ENCODE measurements at regions not wholly inside any gene's neighbourhood (a gene's known extent, or its start where the extent isn't known, plus 50 kb on each side); places are given as distances from the start of the nearest gene placed in this dataset.

DNA sequence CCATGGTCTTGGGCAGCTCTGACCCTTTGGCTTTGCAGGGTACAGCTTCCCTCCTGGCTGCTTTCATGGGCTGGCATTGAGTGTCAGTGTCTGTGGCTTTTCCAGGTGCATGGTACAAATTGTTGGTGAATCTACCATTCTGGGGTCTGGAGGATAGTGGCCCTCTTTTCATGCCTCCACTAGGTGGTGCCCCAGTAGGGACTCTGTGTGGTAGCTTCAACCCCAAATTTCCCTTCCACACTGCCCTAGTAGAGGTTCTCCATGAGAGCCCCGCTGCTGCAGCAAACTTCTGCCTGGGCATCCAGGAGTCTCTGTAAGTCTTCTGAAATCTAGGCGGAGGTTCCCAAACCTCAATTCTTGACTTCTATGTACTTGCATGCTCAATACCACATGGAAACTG lies 494.5 kb upstream of the LRRC7 start:
- Histone ChIP-seq H3K36me3 (ENCODE audit: low read depth) (no peaks in the 10 kb centered on the region), H3K9me2 (ENCODE audit: insufficient read depth) (no peaks in the 10 kb centered on the region), H3K4me2 (ENCODE audit: unreplicated experiment) (no peak overlapping the region), H3K9ac (no peak overlapping the region), H3K4me1 (ENCODE audit: insufficient read depth) (no peaks in the 10 kb centered on the region), H3K4me3 (no peak overlapping the region), H3F3A (ENCODE audit: insufficient read depth) (no peaks in the 10 kb centered on the region), H4K20me1 (ENCODE audit: insufficient read depth) (no peaks in the 10 kb centered on the region), H3K9me3 (ENCODE audit: low read depth) (no peaks in the 10 kb centered on the region), H3K27ac (no peak overlapping the region), H3K27me3 (replicated peaks; ENCODE audit: insufficient read depth) (no peaks in the 10 kb centered on the region), H2AFZ (no peak overlapping the region), H3K79me2 (ENCODE audit: insufficient read depth) (no peaks in the 10 kb centered on the region)
- WGBS, 2 experiments (ENCODE audit: low coverage in 1 of 2, low lambda C conversion rate in 2 of 2, missing lambda C conversion rate in 2 of 2), result 34 to 40% methylated on average over 2 of the region's 2 CpGs
- DNase-seq, result no peak
- TF ChIP-seq EZH2phosphoT487 (IDR thresholded peaks at IDR 0.05; ENCODE audit: insufficient read depth, low read depth) (no peak), EZH2 (IDR thresholded peaks at IDR 0.05; ENCODE audit: insufficient read depth, poor library complexity, severe bottlenecking) (no peak)
- in situ Hi-C loops (cut with MboI), result no loop called here

DNA sequence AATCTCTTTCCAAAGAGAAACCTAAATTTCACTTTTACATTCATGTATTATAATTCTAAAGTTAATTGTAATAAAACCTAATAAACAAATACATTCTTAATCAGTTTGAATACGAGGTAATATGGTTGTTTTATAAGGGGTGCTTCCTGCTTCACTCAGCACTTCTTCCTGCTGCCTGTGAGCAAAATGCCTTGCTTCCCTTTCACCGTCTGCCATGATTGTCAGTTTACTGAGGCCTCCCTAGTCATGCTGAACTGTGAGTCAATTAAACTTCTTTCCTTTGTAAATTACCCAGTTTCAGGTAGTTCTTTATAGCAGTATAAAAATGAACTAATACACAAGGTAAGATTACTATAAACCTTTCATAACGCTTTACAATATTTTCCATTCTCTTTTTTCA lies 491.1 kb upstream of the LRRC7 start:
- in situ Hi-C loops (cut with MboI), result no loop called here
- Histone ChIP-seq H3K9ac (no peak overlapping the region), H3K4me2 (ENCODE audit: unreplicated experiment) (no peak overlapping the region), H3F3A (ENCODE audit: insufficient read depth) (no peaks in the 10 kb centered on the region), H4K20me1 (ENCODE audit: insufficient read depth) (no peaks in the 10 kb centered on the region), H3K4me1 (ENCODE audit: insufficient read depth) (no peaks in the 10 kb centered on the region), H3K9me2 (ENCODE audit: insufficient read depth) (no peaks in the 10 kb centered on the region), H3K27me3 (replicated peaks; ENCODE audit: insufficient read depth) (no peaks in the 10 kb centered on the region), H2AFZ (no peak overlapping the region), H3K27ac (no peak overlapping the region), H3K4me3 (no peak overlapping the region), H3K79me2 (ENCODE audit: insufficient read depth) (no peaks in the 10 kb centered on the region), H3K36me3 (ENCODE audit: low read depth) (no peaks in the 10 kb centered on the region), H3K9me3 (ENCODE audit: low read depth) (no peaks in the 10 kb centered on the region)
- whole genome bisulfite sequencing, 2 experiments (ENCODE audit: low coverage in 1 of 2, low lambda C conversion rate in 2 of 2, missing lambda C conversion rate in 2 of 2), result 27 to 29% methylated on average over 3 of the region's 3 CpGs
- no peak for DNase-seq
- no peak for TF ChIP-seq EZH2 (IDR thresholded peaks at IDR 0.05; ENCODE audit: insufficient read depth, poor library complexity, severe bottlenecking)
- no peak for TF ChIP-seq EZH2phosphoT487 (IDR thresholded peaks at IDR 0.05; ENCODE audit: insufficient read depth, low read depth)

DNA sequence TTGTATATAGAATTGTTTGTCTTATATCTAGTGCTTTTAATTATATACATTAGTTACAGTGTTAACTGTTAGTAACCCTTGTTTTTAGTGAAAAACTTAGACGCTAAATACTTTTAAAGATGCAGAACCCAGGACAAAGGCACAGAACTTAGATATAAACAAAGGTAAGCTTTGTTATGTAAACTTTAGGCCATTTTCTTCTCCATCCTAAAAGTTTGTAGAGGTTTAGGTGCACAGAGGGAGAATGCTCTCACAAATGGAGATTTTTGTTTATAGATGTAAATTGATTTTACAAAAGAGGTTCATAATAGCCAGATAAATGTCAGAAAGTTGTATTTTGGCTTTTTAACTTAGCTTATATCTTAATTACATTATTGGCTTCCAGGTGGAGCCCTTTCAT lies 490.5 kb upstream of the LRRC7 start:
- Histone ChIP-seq H3K9me3 (ENCODE audit: low read depth) (no peaks in the 10 kb centered on the region), H3K9me2 (ENCODE audit: insufficient read depth) (no peaks in the 10 kb centered on the region), H3K4me1 (ENCODE audit: insufficient read depth) (no peaks in the 10 kb centered on the region), H2AFZ (no peak overlapping the region), H3K79me2 (ENCODE audit: insufficient read depth) (no peaks in the 10 kb centered on the region), H3K36me3 (ENCODE audit: low read depth) (no peaks in the 10 kb centered on the region), H3F3A (ENCODE audit: insufficient read depth) (no peaks in the 10 kb centered on the region), H3K4me3 (no peak overlapping the region), H4K20me1 (ENCODE audit: insufficient read depth) (no peaks in the 10 kb centered on the region), H3K27ac (no peak overlapping the region), H3K9ac (no peak overlapping the region), H3K4me2 (ENCODE audit: unreplicated experiment) (no peak overlapping the region), H3K27me3 (replicated peaks; ENCODE audit: insufficient read depth) (no peaks in the 10 kb centered on the region)
- TF ChIP-seq EZH2 (IDR thresholded peaks at IDR 0.05; ENCODE audit: insufficient read depth, poor library complexity, severe bottlenecking), result no peak
- no peak for TF ChIP-seq EZH2phosphoT487 (IDR thresholded peaks at IDR 0.05; ENCODE audit: insufficient read depth, low read depth)
- in situ Hi-C loops (cut with MboI), result no loop called here
- WGBS, 2 experiments (ENCODE audit: low coverage in 1 of 2, low lambda C conversion rate in 2 of 2, missing lambda C conversion rate in 2 of 2), result 40 to 59% methylated on average over 1 of the region's 1 CpG
- no peak for DNase-seq

DNA sequence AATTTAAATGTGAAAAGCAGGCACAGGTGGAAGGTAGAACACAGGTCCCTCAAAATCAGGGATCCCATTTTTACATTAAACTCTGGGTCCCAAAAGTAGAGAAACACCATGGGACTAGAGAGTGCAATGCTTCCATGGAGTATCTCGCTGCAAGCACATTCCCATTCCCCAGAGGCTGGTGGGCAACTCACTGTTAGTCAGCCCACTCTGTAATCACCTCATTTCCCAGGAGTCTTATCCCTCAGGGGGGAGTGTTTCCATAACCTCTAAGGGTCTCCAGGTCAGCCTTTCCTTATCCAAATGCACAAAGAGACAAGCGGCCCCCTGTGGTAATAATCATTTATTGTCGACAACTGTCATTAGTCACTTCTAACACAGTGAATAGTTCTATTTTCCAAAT lies 490.1 kb upstream of the LRRC7 start:
- Histone ChIP-seq H3K79me2 (ENCODE audit: insufficient read depth) (no peaks in the 10 kb centered on the region), H4K20me1 (ENCODE audit: insufficient read depth) (no peaks in the 10 kb centered on the region), H3K9me3 (ENCODE audit: low read depth) (no peaks in the 10 kb centered on the region), H3K4me3 (no peak overlapping the region), H2AFZ (no peak overlapping the region), H3K27ac (no peak overlapping the region), H3K4me2 (ENCODE audit: unreplicated experiment) (no peak overlapping the region), H3K9ac (no peak overlapping the region), H3F3A (ENCODE audit: insufficient read depth) (no peaks in the 10 kb centered on the region), H3K36me3 (ENCODE audit: low read depth) (no peaks in the 10 kb centered on the region), H3K4me1 (ENCODE audit: insufficient read depth) (no peaks in the 10 kb centered on the region), H3K9me2 (ENCODE audit: insufficient read depth) (no peaks in the 10 kb centered on the region), H3K27me3 (replicated peaks; ENCODE audit: insufficient read depth) (no peaks in the 10 kb centered on the region)
- TF ChIP-seq EZH2phosphoT487 (IDR thresholded peaks at IDR 0.05; ENCODE audit: insufficient read depth, low read depth), result no peak
- TF ChIP-seq EZH2 (IDR thresholded peaks at IDR 0.05; ENCODE audit: insufficient read depth, poor library complexity, severe bottlenecking), result no peak
- no peak for DNase-seq
- in situ Hi-C loops (cut with MboI), result no loop called here
- 57 to 65% methylated on average over 3 of the region's 3 CpGs for WGBS, 2 experiments (ENCODE audit: low coverage in 1 of 2, low lambda C conversion rate in 2 of 2, missing lambda C conversion rate in 2 of 2)

DNA sequence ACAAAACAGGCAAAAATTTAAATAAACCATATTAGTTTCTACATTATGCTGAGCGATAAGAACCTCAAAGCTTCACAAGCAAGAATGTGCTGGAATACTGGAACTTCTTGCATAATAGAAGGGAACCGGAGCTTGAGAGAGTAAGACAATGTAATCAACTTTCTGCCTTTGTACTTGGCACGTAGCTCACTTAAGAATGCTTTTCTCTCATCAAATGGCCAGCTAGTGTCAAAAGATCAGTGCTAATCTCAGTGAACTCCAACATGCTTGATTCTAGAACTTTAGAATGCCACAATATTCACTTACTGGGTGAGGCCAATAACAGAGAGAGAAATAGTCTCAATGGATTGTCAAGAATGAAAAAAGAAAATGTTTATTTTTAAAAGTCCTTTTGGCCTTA lies 486.1 kb upstream of the LRRC7 start:
- WGBS, 2 experiments (ENCODE audit: low coverage in 1 of 2, low lambda C conversion rate in 2 of 2, missing lambda C conversion rate in 2 of 2), result 10 to 16% methylated on average over 3 of the region's 3 CpGs
- Histone ChIP-seq H3K4me2 (ENCODE audit: unreplicated experiment) (no peak overlapping the region), H2AFZ (no peak overlapping the region), H3K9ac (no peak overlapping the region), H3K27me3 (replicated peaks; ENCODE audit: insufficient read depth) (no peaks in the 10 kb centered on the region), H3K4me3 (no peak overlapping the region), H4K20me1 (ENCODE audit: insufficient read depth) (no peaks in the 10 kb centered on the region), H3K4me1 (ENCODE audit: insufficient read depth) (no peaks in the 10 kb centered on the region), H3K36me3 (ENCODE audit: low read depth) (no peaks in the 10 kb centered on the region), H3K9me3 (ENCODE audit: low read depth) (no peaks in the 10 kb centered on the region), H3K27ac (no peak overlapping the region), H3K9me2 (ENCODE audit: insufficient read depth) (no peaks in the 10 kb centered on the region), H3K79me2 (ENCODE audit: insufficient read depth) (no peaks in the 10 kb centered on the region), H3F3A (ENCODE audit: insufficient read depth) (no peaks in the 10 kb centered on the region)
- no peak for TF ChIP-seq EZH2 (IDR thresholded peaks at IDR 0.05; ENCODE audit: insufficient read depth, poor library complexity, severe bottlenecking)
- no peak for TF ChIP-seq EZH2phosphoT487 (IDR thresholded peaks at IDR 0.05; ENCODE audit: insufficient read depth, low read depth)
- no peak for DNase-seq
- in situ Hi-C loops (cut with MboI), result no loop called here

Data from GM23248 (cell line).